ENCODE measurements at regions not wholly inside any gene's neighbourhood (a gene's known extent, or its start where the extent isn't known, plus 50 kb on each side); places are given as distances from the start of the nearest gene placed in this dataset.
"Not testable (repeated sequence)": the region's sequence is repeated elsewhere in the genome, so short reads cannot be mapped to it uniquely, and the experiment has no call there.

- DNase-seq = no peak
Measured at GRCh38 chr1:5620997-5621396, 371.2 kb downstream of the NPHP4 start.

GRCh38 chr1:5620418-5620817, 371.8 kb downstream of the NPHP4 start:
- DNase-seq = no peak

GRCh38 chr1:5619469-5619868, 372.8 kb downstream of the NPHP4 start:
- no peak for DNase-seq

- DNase-seq = no peak
Measured at GRCh38 chr1:5617546-5617945, 374.7 kb downstream of the NPHP4 start.

- DNase-seq = no peak
Measured at GRCh38 chr1:5617179-5617520, 375.1 kb downstream of the NPHP4 start.

GRCh38 chr1:5616366-5617178, 375.7 kb downstream of the NPHP4 start:
- DNase-seq = no peak

GRCh38 chr1:5615076-5615475, 377.1 kb downstream of the NPHP4 start:
- DNase-seq = no peak

- DNase-seq = no peak
Measured at GRCh38 chr1:5613900-5614299, 378.3 kb downstream of the NPHP4 start.

GRCh38 chr1:5611851-5612250, 380.4 kb downstream of the NPHP4 start:
- DNase-seq = no peak

GRCh38 chr1:5611431-5611830, 380.8 kb downstream of the NPHP4 start:
- no peak for DNase-seq

GRCh38 chr1:5610432-5610831, 381.8 kb downstream of the NPHP4 start:
- DNase-seq = no peak

GRCh38 chr1:5603353-5604104, 388.7 kb downstream of the NPHP4 start:
- DNase-seq = no peak

GRCh38 chr1:5602718-5603117, 389.5 kb downstream of the NPHP4 start:
- not testable (repeated sequence) for DNase-seq

- DNase-seq = no peak
Measured at GRCh38 chr1:5601516-5601915, 390.7 kb downstream of the NPHP4 start.

- DNase-seq = no peak
Measured at GRCh38 chr1:5599541-5599940, 392.7 kb downstream of the NPHP4 start.

GRCh38 chr1:5598824-5599395, 393.3 kb downstream of the NPHP4 start:
- no peak for DNase-seq

- DNase-seq = no peak
Measured at GRCh38 chr1:5597991-5598823, 394.0 kb downstream of the NPHP4 start.

- DNase-seq = no peak
Measured at GRCh38 chr1:5597171-5597850, 394.9 kb downstream of the NPHP4 start.

GRCh38 chr1:5596651-5597050, 395.6 kb downstream of the NPHP4 start:
- DNase-seq = no peak

- DNase-seq = no peak
Measured at GRCh38 chr1:5595531-5596170, 396.6 kb downstream of the NPHP4 start.

- no peak for DNase-seq
Measured at GRCh38 chr1:5594056-5594956, 397.9 kb downstream of the NPHP4 start.

Data from NCI-H510A (cell line).